GM23338 (cell line): ENCODE measurements at regions not wholly inside any gene's neighbourhood (a gene's known extent, or its start where the extent isn't known, plus 50 kb on each side); places are given as distances from the start of the nearest gene placed in this dataset.

Experiments
- ATAC-seq: fragments of 200-7000 bp; cut with Tn5 transposase; 3 replicates; pipeline ENCODE4 v1.9.1; 2020
- DNase-seq: peaks from one replicate; pipeline ENCODE4 v3.0.0-alpha.2; 2015; ENCODE audit warnings: low spot score
- H2AFZ ChIP-seq: fragments of 200-600 bp; sonication (generic); 2 replicates; pipeline ENCODE4 v1.8.0; 2016; ENCODE audit warnings: antibody characterized with exemption, mild to moderate bottlenecking, moderate library complexity
- H3F3A ChIP-seq: fragments of 200-600 bp; sonication (generic); replicated peaks from 2 replicates; pipeline ENCODE4 v1.8.0; 2017; ENCODE audit warnings: antibody characterized with exemption, mixed run types, low read depth
- H3K27ac ChIP-seq: fragments of 200-600 bp; sonication (generic); 2 replicates; pipeline ENCODE4 v1.6.1; 2016; ENCODE audit warnings: low read depth
- H3K27me3 ChIP-seq: fragments of 200-600 bp; sonication (generic); 2 replicates; pipeline ENCODE4 v1.8.0; 2016; ENCODE audit warnings: mild to moderate bottlenecking, mixed run types, moderate library complexity; ENCODE audit not compliant: insufficient read depth
- H3K36me3 ChIP-seq: fragments of 200-600 bp; sonication (generic); 2 replicates; pipeline ENCODE4 v1.8.0; 2016; ENCODE audit warnings: mild to moderate bottlenecking; ENCODE audit not compliant: insufficient read depth
- H3K4me1 ChIP-seq: fragments of 200-600 bp; sonication (generic); 2 replicates; pipeline ENCODE4 v1.8.0; 2016; ENCODE audit warnings: mild to moderate bottlenecking, moderate library complexity; ENCODE audit not compliant: insufficient read depth
- H3K4me2 ChIP-seq: fragments of 200-600 bp; sonication (generic); 2 replicates; pipeline ENCODE4 v1.7.1; 2017; ENCODE audit warnings: mixed run types
- H3K4me3 ChIP-seq: fragments of 200-600 bp; sonication (generic); 2 replicates; pipeline ENCODE4 v1.6.1; 2016; ENCODE audit warnings: mixed run types
- H3K79me2 ChIP-seq: fragments of 200-600 bp; sonication (generic); replicated peaks from 2 replicates; pipeline ENCODE4 v1.8.0; 2017; ENCODE audit warnings: mild to moderate bottlenecking; ENCODE audit not compliant: insufficient read depth
- H3K9me2 ChIP-seq: fragments of 200-600 bp; sonication (generic); 2 replicates; pipeline ENCODE4 v1.8.0; 2017; ENCODE audit not compliant: insufficient read depth
- H4K20me1 ChIP-seq: fragments of 200-600 bp; sonication (generic); replicated peaks from 2 replicates; pipeline ENCODE4 v1.8.0; 2017; ENCODE audit warnings: mild to moderate bottlenecking; ENCODE audit not compliant: insufficient read depth
- H3K27ac Mint-ChIP-seq: 2 replicates; pipeline ENCODE4 v1.8.0; 2020; ENCODE audit warnings: inconsistent platforms, mild to moderate bottlenecking, moderate library complexity, mixed read lengths
- H3K27me3 Mint-ChIP-seq: 3 replicates; pipeline ENCODE4 v1.8.0; 2022; ENCODE audit warnings: low read depth, mild to moderate bottlenecking, moderate library complexity, mixed read lengths, inconsistent platforms; ENCODE audit not compliant: insufficient read depth, poor library complexity
- H3K36me3 Mint-ChIP-seq: 3 replicates; pipeline ENCODE4 v1.8.0; 2021; ENCODE audit warnings: low read depth, mild to moderate bottlenecking, inconsistent platforms, moderate library complexity, mixed read lengths
- H3K4me1 Mint-ChIP-seq: 3 replicates; pipeline ENCODE4 v1.8.0; 2020; ENCODE audit warnings: mild to moderate bottlenecking, inconsistent platforms, mixed read lengths
- H3K4me3 Mint-ChIP-seq: 3 replicates; pipeline ENCODE4 v1.8.0; 2021; ENCODE audit warnings: moderate library complexity, mild to moderate bottlenecking, inconsistent platforms, mixed read lengths
- H3K9me3 Mint-ChIP-seq: 3 replicates; pipeline ENCODE4 v1.8.0; 2020; ENCODE audit warnings: moderate library complexity, mild to moderate bottlenecking, inconsistent platforms, mixed read lengths
- CREB1 ChIP-seq: fragments of 250-450 bp; sonication (Bioruptor Pico); IDR thresholded peaks from 2 replicates; pipeline ENCODE4 v1.5.0; 2020; ENCODE audit warnings: low read depth, mild to moderate bottlenecking, moderate library complexity
- CTCF ChIP-seq, 2 experiments: fragments of 200-600 bp in 1 of 2; sonication (generic) in 1 of 2; conservative IDR thresholded peaks; 2 replicates each; pipeline versions ENCODE4 v1.5.1 to v1.6.1; 2016 to 2017; ENCODE audit warnings: antibody characterized with exemption in 2 of 2, low read depth in 2 of 2, mild to moderate bottlenecking in 2 of 2, moderate library complexity in 1 of 2
- ETS1 ChIP-seq: IDR thresholded peaks from 2 replicates; pipeline ENCODE4 v1.6.1; 2016; ENCODE audit warnings: antibody characterized with exemption
- EZH2 ChIP-seq: fragments of 200-600 bp; sonication (generic); IDR thresholded peaks from one replicate; pipeline ENCODE4 v1.8.0; 2017; ENCODE audit warnings: antibody characterized with exemption, mild to moderate bottlenecking, low read depth; ENCODE audit not compliant: unreplicated experiment
- EZH2phosphoT487 ChIP-seq: fragments of 200-600 bp; sonication (generic); IDR thresholded peaks from one replicate; pipeline ENCODE4 v1.8.1; 2018; ENCODE audit warnings: antibody characterized with exemption; ENCODE audit not compliant: unreplicated experiment
- JUNB ChIP-seq: IDR thresholded peaks from one replicate; pipeline ENCODE4 v1.6.1; 2016; ENCODE audit warnings: antibody characterized with exemption; ENCODE audit not compliant: unreplicated experiment
- NANOG ChIP-seq: IDR thresholded peaks from 2 replicates; pipeline ENCODE4 v1.6.1; 2016; ENCODE audit warnings: antibody characterized with exemption, borderline replicate concordance
- POLR2AphosphoS5 ChIP-seq: IDR thresholded peaks from 2 replicates; pipeline ENCODE4 v1.6.1; 2016; ENCODE audit warnings: antibody characterized with exemption, low read depth
- REST ChIP-seq: IDR thresholded peaks from one replicate; pipeline ENCODE4 v1.6.1; 2018; ENCODE audit warnings: antibody characterized with exemption; ENCODE audit not compliant: unreplicated experiment
- STAT1 ChIP-seq: IDR thresholded peaks from one replicate; pipeline ENCODE4 v1.6.1; 2016; ENCODE audit warnings: antibody characterized with exemption; ENCODE audit not compliant: unreplicated experiment
- ZNF114 ChIP-seq: fragments of 250-450 bp; sonication (Bioruptor Pico); IDR thresholded peaks from 2 replicates; pipeline ENCODE4 v1.5.0; 2020; ENCODE audit warnings: mild to moderate bottlenecking, moderate library complexity
- ZNF331 ChIP-seq: fragments of 250-450 bp; sonication (Bioruptor Pico); IDR thresholded peaks from 2 replicates; pipeline ENCODE4 v1.5.0; 2020; ENCODE audit warnings: low read depth, mild to moderate bottlenecking, moderate library complexity
- ZNF462 ChIP-seq: fragments of 250-450 bp; sonication (Bioruptor Pico); IDR thresholded peaks from 2 replicates; pipeline ENCODE4 v1.5.0; 2020; ENCODE audit warnings: mild to moderate bottlenecking, moderate library complexity

GRCh38 chr5:124315741-124316415 is 430.6 kb downstream of the ZNF608 start:
- no peak for ATAC-seq
- TF ChIP-seq CREB1 (CRISPR knock-in tag) = no peak
- TF ChIP-seq CTCF (conservative IDR thresholded peaks at IDR 0.05; ENCODE audit: low read depth in 2 of 2) = no peak
- no peak for TF ChIP-seq ETS1
- no peak for TF ChIP-seq EZH2phosphoT487
- no peak for TF ChIP-seq POLR2AphosphoS5
- no peak for TF ChIP-seq ZNF462 (CRISPR knock-in tag)
- no peak for TF ChIP-seq ZNF114 (CRISPR knock-in tag)
- no peak for TF ChIP-seq NANOG
- no peak for TF ChIP-seq JUNB
- no peak for TF ChIP-seq STAT1
- TF ChIP-seq REST = no peak
- no peak for TF ChIP-seq ZNF331 (CRISPR knock-in tag)
- no peak for TF ChIP-seq EZH2

More at GRCh38 chr5:124315741-124316415, 430.6 kb downstream of the ZNF608 start:
- Mint-ChIP-seq H3K9me3 (peaks cover 7% of the 10 kb centered on the region), H3K36me3 (peaks cover 23% of the 10 kb centered on the region), H3K4me3 (no peak overlapping the region), H3K4me1 (peaks cover 6% of the 10 kb centered on the region), H3K27me3 (no peaks in the 10 kb centered on the region), H3K27ac (no peak overlapping the region)
- Histone ChIP-seq H3K4me2 (no peak overlapping the region), H3K79me2 (no peaks in the 10 kb centered on the region), H3K27me3 (no peaks in the 10 kb centered on the region), H3K36me3 (peaks cover 9% of the 10 kb centered on the region; the same call in 1 of the 2 replicates), H2AFZ (no peak overlapping the region), H3K4me1 (peaks cover 13% of the 10 kb centered on the region), H3K4me3 (no peak overlapping the region), H3K27ac (no peak overlapping the region), H3F3A (no peaks in the 10 kb centered on the region), H3K9me2 (0 out of 2 replicates have a peak, but pooled peaks cover 10% of the 10 kb centered on the region), H4K20me1 (no peaks in the 10 kb centered on the region)
- no peak for DNase-seq
